ENCODE measurements at regions not wholly inside any gene's neighbourhood (a gene's known extent, or its start where the extent isn't known, plus 50 kb on each side); places are given as distances from the start of the nearest gene placed in this dataset.
A peak's percentile ranks its signal among the peaks of the same experiment; 100 is the strongest.

DNA sequence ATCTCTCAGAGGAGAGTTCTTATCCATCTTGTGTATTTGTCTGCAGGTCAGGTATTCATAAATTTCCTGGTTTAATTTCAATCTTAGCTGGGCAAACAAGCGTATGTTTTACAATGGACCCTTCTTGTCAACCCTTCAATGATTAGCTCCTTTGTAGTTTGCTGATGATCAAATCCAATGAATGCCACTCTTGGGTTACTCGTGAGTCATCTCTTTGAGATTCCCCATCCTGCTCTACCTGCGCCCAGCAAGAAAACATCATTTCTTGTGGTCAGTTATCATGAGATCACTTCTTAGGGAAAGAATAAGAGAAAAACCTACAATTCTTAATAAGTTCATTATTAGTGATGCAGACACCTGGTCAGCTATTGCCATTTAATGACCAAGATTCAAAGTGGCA, 572.3 kb upstream of the PKN2 start:
- no peaks in the 10 kb centered on the region for H3K27me3 Mint-ChIP-seq (ENCODE audit: unreplicated experiment)
- H3K36me3 Mint-ChIP-seq (ENCODE audit: insufficient read depth, unreplicated experiment), result no peaks in the 10 kb centered on the region
- intact Hi-C loops (cut with micrococcal nuclease; ENCODE audit: unreplicated experiment), result loop anchor here (2.0 to 5.0 kb wide), 2 partner anchors 40 to 63 kb away; no protein-coding TSS in a partner anchor
- H3K4me1 Mint-ChIP-seq (ENCODE audit: low read depth, unreplicated experiment), result peaks cover 42% of the 10 kb centered on the region
- peak; percentile 50 for DNase-seq
- CTCF ChIA-PET, result interaction anchor here (0.6 to 1.5 kb wide), 8 partner anchors 12 to 1408 kb away, joined by 3 to 7 read pairs (median 3); partner anchors contain the start of gene SH3GLB1
- BruUV-seq (replicated peaks), result no TSS peak
- peak overlapping the region; percentile 12 for H3K4me3 Mint-ChIP-seq (ENCODE audit: low read depth, unreplicated experiment)
- H3K9me3 Mint-ChIP-seq (ENCODE audit: low read depth, unreplicated experiment), result no peaks in the 10 kb centered on the region
- TF ChIP-seq, protein P1, sequence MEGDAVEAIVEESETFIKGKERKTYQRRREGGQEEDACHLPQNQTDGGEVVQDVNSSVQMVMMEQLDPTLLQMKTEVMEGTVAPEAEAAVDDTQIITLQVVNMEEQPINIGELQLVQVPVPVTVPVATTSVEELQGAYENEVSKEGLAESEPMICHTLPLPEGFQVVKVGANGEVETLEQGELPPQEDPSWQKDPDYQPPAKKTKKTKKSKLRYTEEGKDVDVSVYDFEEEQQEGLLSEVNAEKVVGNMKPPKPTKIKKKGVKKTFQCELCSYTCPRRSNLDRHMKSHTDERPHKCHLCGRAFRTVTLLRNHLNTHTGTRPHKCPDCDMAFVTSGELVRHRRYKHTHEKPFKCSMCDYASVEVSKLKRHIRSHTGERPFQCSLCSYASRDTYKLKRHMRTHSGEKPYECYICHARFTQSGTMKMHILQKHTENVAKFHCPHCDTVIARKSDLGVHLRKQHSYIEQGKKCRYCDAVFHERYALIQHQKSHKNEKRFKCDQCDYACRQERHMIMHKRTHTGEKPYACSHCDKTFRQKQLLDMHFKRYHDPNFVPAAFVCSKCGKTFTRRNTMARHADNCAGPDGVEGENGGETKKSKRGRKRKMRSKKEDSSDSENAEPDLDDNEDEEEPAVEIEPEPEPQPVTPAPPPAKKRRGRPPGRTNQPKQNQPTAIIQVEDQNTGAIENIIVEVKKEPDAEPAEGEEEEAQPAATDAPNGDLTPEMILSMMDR (IDR thresholded peaks at IDR 0.05; ENCODE audit: unreplicated experiment), result no peak
- H3K27ac Mint-ChIP-seq (ENCODE audit: unreplicated experiment), result peak overlapping the region; percentile 59

- Mint-ChIP-seq H3K36me3 (ENCODE audit: insufficient read depth, unreplicated experiment) (no peaks in the 10 kb centered on the region), H3K27me3 (ENCODE audit: unreplicated experiment) (no peaks in the 10 kb centered on the region), H3K9me3 (ENCODE audit: low read depth, unreplicated experiment) (peaks cover 3% of the 10 kb centered on the region), H3K4me1 (ENCODE audit: low read depth, unreplicated experiment) (peaks cover 12% of the 10 kb centered on the region), H3K4me3 (ENCODE audit: low read depth, unreplicated experiment) (no peak overlapping the region), H3K27ac (ENCODE audit: unreplicated experiment) (no peak overlapping the region)
- CTCF ChIA-PET, result interaction anchor here (0.6 kb wide), 1 partner anchor 29 kb away, joined by 3 read pairs; no protein-coding TSS in a partner anchor
- intact Hi-C loops (cut with micrococcal nuclease; ENCODE audit: unreplicated experiment), result no loop called here
- DNase-seq, result no peak
- BruUV-seq (replicated peaks), result no TSS peak
- TF ChIP-seq, protein P1 (IDR thresholded peaks at IDR 0.05; ENCODE audit: unreplicated experiment), result no peak
Measured at GRCh38 chr1:88117597-88117996, 566.5 kb upstream of the PKN2 start.

DNA sequence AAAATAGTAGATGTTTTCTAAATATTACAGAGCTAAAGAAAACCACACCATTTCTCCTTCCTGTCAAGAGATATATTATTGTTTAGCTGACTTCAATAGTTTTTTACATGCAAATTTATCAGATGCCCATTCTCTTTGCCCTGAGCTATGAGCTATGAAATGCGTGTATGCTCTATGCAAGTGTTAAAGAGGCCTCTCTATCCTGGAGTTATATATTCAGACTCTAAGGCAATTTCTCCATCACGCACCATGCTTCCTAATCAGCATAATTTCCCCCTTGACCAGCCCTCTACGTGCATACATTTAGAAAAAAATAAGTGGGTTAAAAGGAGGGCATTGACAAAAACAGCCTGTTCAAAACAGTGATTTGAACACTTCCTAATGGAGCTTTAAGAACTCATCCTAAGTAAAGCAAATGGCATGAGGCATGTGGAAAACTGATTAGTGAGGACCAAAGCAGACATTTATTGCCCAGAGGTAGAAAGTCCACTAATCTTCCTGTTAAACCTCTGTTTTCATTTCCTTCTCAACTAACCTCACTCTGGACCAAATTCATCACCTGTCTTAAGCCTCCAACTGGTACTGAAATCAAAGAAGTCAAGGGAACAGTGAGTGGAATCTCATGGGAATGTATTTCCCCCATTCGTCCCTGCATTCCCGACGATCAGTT, 565.8 kb upstream of the PKN2 start:
- no peak for DNase-seq
- no TSS peak for BruUV-seq (replicated peaks)
- Mint-ChIP-seq H3K9me3 (ENCODE audit: low read depth, unreplicated experiment) (peaks cover 3% of the 10 kb centered on the region), H3K4me1 (ENCODE audit: low read depth, unreplicated experiment) (peaks cover 5% of the 10 kb centered on the region), H3K27ac (ENCODE audit: unreplicated experiment) (no peak overlapping the region), H3K4me3 (ENCODE audit: low read depth, unreplicated experiment) (no peak overlapping the region), H3K27me3 (ENCODE audit: unreplicated experiment) (no peaks in the 10 kb centered on the region), H3K36me3 (ENCODE audit: insufficient read depth, unreplicated experiment) (no peaks in the 10 kb centered on the region)
- TF ChIP-seq, protein P1 (IDR thresholded peaks at IDR 0.05; ENCODE audit: unreplicated experiment), result no peak
- CTCF ChIA-PET, result no interaction called here
- intact Hi-C loops (cut with micrococcal nuclease; ENCODE audit: unreplicated experiment), result no loop called here

DNA sequence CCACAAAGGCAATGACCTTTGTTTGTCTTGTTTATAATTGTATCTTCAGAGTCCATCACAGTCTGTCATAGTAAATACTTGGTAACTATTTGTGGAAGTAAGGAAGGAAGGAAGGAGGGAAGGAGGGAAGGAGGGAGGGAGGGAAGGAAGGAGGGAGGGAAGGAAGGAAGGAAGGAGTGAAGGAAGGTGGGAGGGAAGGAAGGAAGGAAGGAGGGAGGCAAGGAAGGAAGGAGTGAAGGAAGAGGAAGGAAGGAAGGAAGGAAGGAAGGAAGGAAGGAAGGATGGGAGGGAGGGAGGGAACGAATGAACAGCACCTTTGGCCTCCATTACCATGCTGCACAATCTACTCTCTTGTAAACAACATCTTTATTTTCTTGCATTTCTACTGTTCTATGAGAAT, 559.5 kb upstream of the PKN2 start:
- TF ChIP-seq, protein P1 (IDR thresholded peaks at IDR 0.05; ENCODE audit: unreplicated experiment), result no peak
- no peak overlapping the region for H3K27ac Mint-ChIP-seq (ENCODE audit: unreplicated experiment)
- intact Hi-C loops (cut with micrococcal nuclease; ENCODE audit: unreplicated experiment), result no loop called here
- DNase-seq, result no peak
- H3K27me3 Mint-ChIP-seq (ENCODE audit: unreplicated experiment), result no peaks in the 10 kb centered on the region
- BruUV-seq (replicated peaks), result no TSS peak
- no peaks in the 10 kb centered on the region for H3K4me1 Mint-ChIP-seq (ENCODE audit: low read depth, unreplicated experiment)
- no peak overlapping the region for H3K4me3 Mint-ChIP-seq (ENCODE audit: low read depth, unreplicated experiment)
- CTCF ChIA-PET, result no interaction called here
- H3K36me3 Mint-ChIP-seq (ENCODE audit: insufficient read depth, unreplicated experiment), result no peaks in the 10 kb centered on the region
- peaks cover 3% of the 10 kb centered on the region for H3K9me3 Mint-ChIP-seq (ENCODE audit: low read depth, unreplicated experiment)
